Adrenal gland (tissue), 5 donors: ENCODE measurements at regions not wholly inside any gene's neighbourhood (a gene's known extent, or its start where the extent isn't known, plus 50 kb on each side); places are given as distances from the start of the nearest gene placed in this dataset.

Experiments used
- CTCF ChIP-seq, 6 experiments: fragments of 450-650 bp in 4 of 6; fragments of 200-600 bp in 2 of 6; sonication (generic) in 1 of 6; IDR thresholded peaks; 1 replicate in 5 of 6; 2 replicates in 1 of 6; pipeline versions ENCODE4 v1.5.1 to v1.8.0; 2016 to 2021; ENCODE audit warnings: antibody characterized with exemption in 6 of 6, mild to moderate bottlenecking in 2 of 6, moderate library complexity in 1 of 6
- POLR2A ChIP-seq, 2 donors: fragments of 450-650 bp; IDR thresholded peaks; one replicate each; pipeline ENCODE4 v1.6.1; 2017; ENCODE audit warnings: antibody characterized with exemption in 2 of 2, mild to moderate bottlenecking in 2 of 2, moderate library complexity in 1 of 2
- donor health status: DM: no; HTN: no; CAD: no.

GRCh38 chr10:15460661-15461060, 89.6 kb upstream of the FAM171A1 start:
- TF ChIP-seq CTCF (IDR thresholded peaks at IDR 0.05) (no peak), POLR2A (IDR thresholded peaks at IDR 0.05) (no peak)
